ENCODE measurements at regions not wholly inside any gene's neighbourhood (a gene's known extent, or its start where the extent isn't known, plus 50 kb on each side); places are given as distances from the start of the nearest gene placed in this dataset.
A peak's percentile ranks its signal among the peaks of the same experiment; 100 is the strongest.

DNA sequence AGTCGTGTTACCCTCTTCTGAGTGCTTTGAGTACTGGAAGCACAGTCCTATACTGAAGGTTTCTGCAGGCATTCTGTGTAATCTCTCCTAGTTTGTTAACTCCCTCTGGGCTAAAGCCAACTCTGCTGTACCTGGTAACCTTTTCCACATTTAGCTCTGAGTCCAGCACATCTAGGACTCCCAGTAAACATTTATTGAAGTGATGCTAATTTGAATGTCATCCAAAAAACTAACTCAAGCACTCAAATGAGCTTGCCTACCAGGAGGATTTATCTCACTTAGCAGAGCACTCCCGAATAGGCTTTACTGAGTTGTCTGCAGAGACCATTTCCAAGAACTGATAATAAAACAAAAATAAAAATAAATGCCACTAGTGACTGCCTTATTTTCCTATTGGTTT, 79.5 kb upstream of the NFIB start:
- DNase-seq (ENCODE audit: low read depth) = no peak
- H3K4me3 ChIP-seq (ENCODE audit: low read depth, low read length) = no peak overlapping the region
- TF ChIP-seq, protein P1, sequence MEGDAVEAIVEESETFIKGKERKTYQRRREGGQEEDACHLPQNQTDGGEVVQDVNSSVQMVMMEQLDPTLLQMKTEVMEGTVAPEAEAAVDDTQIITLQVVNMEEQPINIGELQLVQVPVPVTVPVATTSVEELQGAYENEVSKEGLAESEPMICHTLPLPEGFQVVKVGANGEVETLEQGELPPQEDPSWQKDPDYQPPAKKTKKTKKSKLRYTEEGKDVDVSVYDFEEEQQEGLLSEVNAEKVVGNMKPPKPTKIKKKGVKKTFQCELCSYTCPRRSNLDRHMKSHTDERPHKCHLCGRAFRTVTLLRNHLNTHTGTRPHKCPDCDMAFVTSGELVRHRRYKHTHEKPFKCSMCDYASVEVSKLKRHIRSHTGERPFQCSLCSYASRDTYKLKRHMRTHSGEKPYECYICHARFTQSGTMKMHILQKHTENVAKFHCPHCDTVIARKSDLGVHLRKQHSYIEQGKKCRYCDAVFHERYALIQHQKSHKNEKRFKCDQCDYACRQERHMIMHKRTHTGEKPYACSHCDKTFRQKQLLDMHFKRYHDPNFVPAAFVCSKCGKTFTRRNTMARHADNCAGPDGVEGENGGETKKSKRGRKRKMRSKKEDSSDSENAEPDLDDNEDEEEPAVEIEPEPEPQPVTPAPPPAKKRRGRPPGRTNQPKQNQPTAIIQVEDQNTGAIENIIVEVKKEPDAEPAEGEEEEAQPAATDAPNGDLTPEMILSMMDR (conservative IDR thresholded peaks at IDR 0.05; ENCODE audit: low read depth, low read length) = no peak

DNA sequence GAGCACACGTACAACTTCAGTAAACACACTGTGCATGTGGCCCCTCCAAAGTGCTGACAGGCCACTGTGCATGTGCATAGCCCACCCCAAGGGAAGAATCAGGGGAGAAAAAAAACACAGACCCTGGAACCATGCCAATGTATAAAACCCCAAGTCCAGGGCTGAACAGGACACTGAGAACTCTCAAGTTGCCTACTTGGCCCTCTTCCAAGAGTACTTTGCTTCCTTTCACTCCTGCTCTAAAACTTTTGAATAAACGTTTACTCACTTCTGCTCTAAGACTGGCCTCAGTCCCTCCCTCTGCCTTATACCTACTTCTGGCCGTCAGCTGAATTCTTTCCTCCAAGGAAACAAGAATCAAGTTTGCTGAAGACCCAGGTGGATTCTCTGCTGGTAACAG, 77.7 kb upstream of the NFIB start:
- TF ChIP-seq, protein P1 (conservative IDR thresholded peaks at IDR 0.05; ENCODE audit: low read depth, low read length) = no peak
- DNase-seq (ENCODE audit: low read depth) = no peak

DNA sequence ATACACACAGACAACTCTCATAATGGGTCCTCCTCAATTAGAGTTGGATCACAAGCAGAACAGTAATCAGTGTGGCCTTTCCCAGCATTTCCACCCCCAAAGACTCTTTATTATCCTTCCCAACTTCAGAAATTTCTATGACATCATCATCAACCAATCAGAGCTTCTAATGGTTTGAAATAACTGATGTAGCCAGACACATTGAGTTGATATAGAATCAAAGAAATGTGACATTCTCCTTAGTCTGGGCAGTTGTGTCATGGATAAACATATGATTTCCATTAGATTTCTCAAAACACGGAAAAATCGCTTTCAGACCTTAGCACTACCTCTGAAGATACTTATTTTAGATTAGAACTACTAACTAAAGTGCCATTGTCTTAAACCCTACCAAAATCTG, 75.7 kb upstream of the NFIB start:
- DNase-seq (ENCODE audit: low read depth) = no peak
- TF ChIP-seq, protein P1 (conservative IDR thresholded peaks at IDR 0.05; ENCODE audit: low read depth, low read length) = no peak
- H3K4me3 ChIP-seq (ENCODE audit: low read depth, low read length) = no peak overlapping the region

More for the DNA sequence above, 77.7 kb upstream of the NFIB start:
- H3K4me3 ChIP-seq (ENCODE audit: low read depth, low read length) = no peak overlapping the region

DNA sequence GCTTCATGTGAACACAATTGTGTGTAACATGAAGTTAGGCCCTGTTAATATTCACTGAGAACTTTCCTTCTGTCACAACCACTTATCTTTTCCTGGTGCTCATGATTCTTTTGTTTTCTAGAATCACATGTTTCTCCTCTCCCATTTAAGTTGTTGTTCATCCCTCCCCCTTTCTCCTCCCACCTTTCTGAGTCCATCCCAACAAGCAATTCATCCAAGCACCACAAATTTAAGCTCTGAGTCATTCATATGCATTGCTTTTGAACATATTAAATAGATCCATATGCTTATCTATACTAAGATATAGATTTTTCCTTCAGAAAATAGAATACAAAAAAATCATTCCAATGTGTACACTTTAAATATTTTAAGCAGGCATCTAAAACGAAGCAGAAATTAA, 75.2 kb upstream of the NFIB start:
- no peak for DNase-seq (ENCODE audit: low read depth)
- TF ChIP-seq, protein P1 (conservative IDR thresholded peaks at IDR 0.05; ENCODE audit: low read depth, low read length) = no peak
- no peak overlapping the region for H3K4me3 ChIP-seq (ENCODE audit: low read depth, low read length)

DNA sequence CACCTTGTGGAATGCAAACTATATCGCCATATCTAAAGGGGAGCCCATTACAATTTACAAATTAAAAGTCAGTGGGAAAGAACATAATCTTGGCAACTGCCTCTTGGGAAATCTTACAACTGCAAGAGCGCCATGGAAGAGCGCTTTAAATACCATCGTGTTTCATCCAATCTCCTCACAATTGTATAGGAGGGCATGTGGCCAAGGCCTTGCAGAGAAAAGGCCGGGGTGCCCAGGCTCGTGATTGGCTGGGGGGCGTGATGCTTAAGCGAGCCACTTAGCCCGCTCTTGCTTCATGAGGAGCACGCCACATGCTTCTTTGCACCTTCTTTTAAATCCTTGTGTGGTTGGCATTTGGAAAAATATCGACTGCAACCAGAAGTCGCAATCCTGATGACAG, 69.8 kb upstream of the NFIB start:
- H3K4me3 ChIP-seq (ENCODE audit: low read depth, low read length) = no peak overlapping the region
- TF ChIP-seq, protein P1 (conservative IDR thresholded peaks at IDR 0.05; ENCODE audit: low read depth, low read length) = no peak
- no peak for DNase-seq (ENCODE audit: low read depth)

DNA sequence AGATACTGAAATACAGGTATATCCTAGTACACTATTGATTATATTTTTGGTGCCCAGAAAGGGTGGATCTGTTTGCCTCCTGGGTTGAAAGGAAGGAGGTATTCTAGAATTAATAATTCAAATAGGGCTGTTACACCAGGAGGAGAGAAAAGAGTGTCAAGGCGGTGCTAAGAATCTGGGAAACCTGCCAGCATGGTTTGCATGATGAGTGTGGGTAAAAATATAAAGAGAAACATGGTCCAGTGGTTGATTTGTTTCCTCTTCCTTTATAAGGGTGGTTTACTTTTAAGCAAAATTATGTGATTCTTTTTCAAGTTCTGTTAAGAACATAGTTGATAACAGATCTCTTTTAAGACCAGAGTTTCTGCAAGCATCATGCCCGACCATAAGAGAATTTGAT, 69.4 kb upstream of the NFIB start:
- no peak overlapping the region for H3K4me3 ChIP-seq (ENCODE audit: low read depth, low read length)
- TF ChIP-seq, protein P1 (conservative IDR thresholded peaks at IDR 0.05; ENCODE audit: low read depth, low read length) = no peak
- DNase-seq (ENCODE audit: low read depth) = peak; percentile 76

DNA sequence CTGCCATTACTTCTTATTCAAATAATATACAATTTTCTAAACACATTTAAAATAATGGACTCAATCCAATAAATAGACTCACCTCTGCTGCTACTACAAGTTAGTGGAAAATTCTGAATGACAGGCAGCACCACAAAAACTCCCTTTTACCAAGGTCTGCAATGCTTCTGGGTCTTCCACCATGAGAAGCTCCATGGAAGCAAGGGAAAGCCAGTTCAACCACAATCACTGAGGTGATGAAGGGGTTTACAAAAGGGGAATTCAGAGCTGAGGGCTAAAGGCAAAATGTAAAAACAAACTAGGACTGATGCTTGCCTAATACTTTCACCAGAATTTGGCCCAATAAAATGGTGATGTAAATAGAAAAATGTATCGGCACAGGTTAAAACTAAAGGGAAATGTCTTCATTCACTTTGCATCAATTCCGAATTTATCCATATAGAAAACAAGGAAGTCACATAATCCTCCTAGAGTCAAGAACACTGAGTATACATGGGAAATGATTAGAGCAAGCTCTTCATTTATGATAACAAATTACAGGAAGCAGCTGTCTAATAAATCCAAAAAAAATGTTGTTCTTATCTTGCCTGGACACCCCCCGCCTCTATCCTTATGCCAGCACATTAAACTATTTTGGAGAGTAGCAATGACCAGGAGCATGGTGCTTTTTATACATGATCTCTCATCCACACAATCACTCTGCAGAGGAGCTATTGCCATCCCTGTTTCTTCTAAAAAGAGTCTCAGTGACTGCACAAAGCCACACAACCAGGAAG, 66.3 kb upstream of the NFIB start:
- DNase-seq (ENCODE audit: low read depth) = no peak
- no peak overlapping the region for H3K4me3 ChIP-seq (ENCODE audit: low read depth, low read length)
- TF ChIP-seq, protein P1 (conservative IDR thresholded peaks at IDR 0.05; ENCODE audit: low read depth, low read length) = no peak

Data from choroid plexus epithelial cell (primary cell).